ENCODE measurements at regions not wholly inside any gene's neighbourhood (a gene's known extent, or its start where the extent isn't known, plus 50 kb on each side); places are given as distances from the start of the nearest gene placed in this dataset.

DNA sequence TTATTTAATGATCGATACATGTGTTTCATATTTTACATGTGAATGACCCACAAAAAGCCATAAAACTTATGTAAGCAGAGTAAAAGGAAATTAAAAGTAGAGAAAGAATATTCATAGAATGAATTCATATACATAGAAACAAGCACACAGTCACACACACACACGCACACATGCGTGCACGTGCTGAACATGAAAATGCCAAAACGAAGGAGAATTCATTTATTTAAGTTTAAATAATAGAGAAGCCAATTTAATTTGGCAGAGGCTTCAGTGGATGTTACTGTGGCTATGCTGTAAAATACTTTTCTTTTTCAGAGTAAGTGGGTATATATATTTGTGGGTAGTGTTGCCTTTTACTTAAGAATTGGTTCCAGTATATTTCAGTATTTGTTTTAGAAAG is 145.0 kb upstream of the C21orf91 start:
- no CpG with 5 or more reads among the region's 5 CpGs for WGBS (ENCODE audit: insufficient coverage)
- no peak overlapping the region for H3K4me3 Mint-ChIP-seq
- H3K27ac Mint-ChIP-seq: no peak overlapping the region
- no peak for DNase-seq
- no peaks in the 10 kb centered on the region for H3K79me2 ChIP-seq (ENCODE audit: insufficient read depth, low read length)
- H3K27me3 Mint-ChIP-seq (ENCODE audit: low read depth in 3 of 3): no peaks in the 10 kb centered on the region
- H3K27me3 ChIP-seq (ENCODE audit: control insufficient read depth in 2 of 2, insufficient read depth in 2 of 2, low read length in 2 of 2): no peaks in the 10 kb centered on the region
- no peak overlapping the region for H3K4me2 ChIP-seq (replicated peaks; ENCODE audit: extremely low read depth, low read length, poor library complexity, severe bottlenecking)
- no peaks in the 10 kb centered on the region for H3K4me1 ChIP-seq (ENCODE audit: control insufficient read depth in 1 of 2, insufficient read depth in 2 of 2, low read length in 2 of 2)
- no peaks in the 10 kb centered on the region for H3K4me1 Mint-ChIP-seq
- no peak overlapping the region for H3K27ac ChIP-seq (ENCODE audit: low read depth in 1 of 2, low read length in 2 of 2)
- no peak overlapping the region for H3K4me3 ChIP-seq (replicated peaks in 1 of 3; ENCODE audit: low read depth in 2 of 3, low read length in 3 of 3)
- H3K36me3 ChIP-seq (replicated peaks in 1 of 2; ENCODE audit: control insufficient read depth in 1 of 2, insufficient read depth in 2 of 2, low read length in 2 of 2): no peaks in the 10 kb centered on the region
- H3K9ac ChIP-seq (ENCODE audit: insufficient read depth, low read length, poor library complexity, severe bottlenecking): no peak overlapping the region
- peaks cover 0 to 8% (median 2%) of the 10 kb centered on the region in 7 donors for H3K9me3 Mint-ChIP-seq
- no peaks in the 10 kb centered on the region for H4K20me1 ChIP-seq (ENCODE audit: insufficient read depth, low read length)
- intact Hi-C loops (cut with micrococcal nuclease): no loop called here
- TF ChIP-seq CTCF (IDR thresholded peaks at IDR 0.05): no peak
- H2AFZ ChIP-seq (ENCODE audit: insufficient read depth, low read depth, low read length, poor library complexity, severe bottlenecking): no peak overlapping the region
- no peaks in the 10 kb centered on the region for H3K36me3 Mint-ChIP-seq
- H3K9me3 ChIP-seq (replicated peaks in 1 of 2; ENCODE audit: control insufficient read depth in 1 of 2, insufficient read depth in 1 of 2, low read length in 2 of 2): no peaks in the 10 kb centered on the region

DNA sequence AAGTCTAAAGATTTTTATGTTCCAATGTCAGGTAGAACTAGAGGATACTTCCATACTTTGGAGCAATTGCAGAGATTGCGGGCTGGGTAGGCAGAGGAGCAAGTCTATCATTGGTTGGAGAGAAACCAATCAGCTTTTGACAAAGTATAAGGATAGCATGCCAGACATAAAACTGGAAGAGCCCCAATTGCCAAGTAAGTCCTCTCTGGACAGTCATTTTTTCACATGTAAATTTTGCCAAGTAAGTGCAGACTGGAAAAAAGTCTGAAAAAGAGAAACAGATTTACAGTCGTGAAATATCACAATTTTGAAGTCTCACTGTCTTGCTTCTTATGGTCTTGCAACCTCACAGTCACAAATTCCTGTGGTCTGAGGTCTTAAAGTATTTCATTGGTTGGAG is 131.4 kb upstream of the C21orf91 start:
- Mint-ChIP-seq H3K4me3 (no peak overlapping the region), H3K27ac (no peak overlapping the region), H3K4me1 (no peaks in the 10 kb centered on the region), H3K36me3 (no peaks in the 10 kb centered on the region), H3K27me3 (ENCODE audit: low read depth in 3 of 3) (no peaks in the 10 kb centered on the region), H3K9me3 (peaks cover 3 to 9% (median 5%) of the 10 kb centered on the region in 7 donors)
- Histone ChIP-seq H3K4me3 (replicated peaks in 1 of 3; ENCODE audit: low read depth in 2 of 3, low read length in 3 of 3) (no peak overlapping the region), H3K27me3 (ENCODE audit: control insufficient read depth in 2 of 2, insufficient read depth in 2 of 2, low read length in 2 of 2) (no peaks in the 10 kb centered on the region), H3K4me1 (ENCODE audit: control insufficient read depth in 1 of 2, insufficient read depth in 2 of 2, low read length in 2 of 2) (no peaks in the 10 kb centered on the region), H3K9ac (ENCODE audit: insufficient read depth, low read length, poor library complexity, severe bottlenecking) (no peak overlapping the region), H3K9me3 (replicated peaks in 1 of 2; ENCODE audit: control insufficient read depth in 1 of 2, insufficient read depth in 1 of 2, low read length in 2 of 2) (peaks cover 0 to 3% of the 10 kb centered on the region in 2 donors), H4K20me1 (ENCODE audit: insufficient read depth, low read length) (no peaks in the 10 kb centered on the region), H3K27ac (ENCODE audit: low read depth in 1 of 2, low read length in 2 of 2) (no peak overlapping the region), H3K4me2 (replicated peaks; ENCODE audit: extremely low read depth, low read length, poor library complexity, severe bottlenecking) (no peak overlapping the region), H2AFZ (ENCODE audit: insufficient read depth, low read depth, low read length, poor library complexity, severe bottlenecking) (no peak overlapping the region), H3K79me2 (ENCODE audit: insufficient read depth, low read length) (no peaks in the 10 kb centered on the region), H3K36me3 (replicated peaks in 1 of 2; ENCODE audit: control insufficient read depth in 1 of 2, insufficient read depth in 2 of 2, low read length in 2 of 2) (no peaks in the 10 kb centered on the region)
- WGBS (ENCODE audit: insufficient coverage): 83% methylated on average over 1 of the region's 2 CpGs
- TF ChIP-seq CTCF (IDR thresholded peaks at IDR 0.05): no peak
- DNase-seq: no peak
- intact Hi-C loops (cut with micrococcal nuclease): no loop called here

Data from CD14-positive monocyte (primary cell).